IPS-15b (cell line): ENCODE measurements at regions not wholly inside any gene's neighbourhood (a gene's known extent, or its start where the extent isn't known, plus 50 kb on each side); places are given as distances from the start of the nearest gene placed in this dataset.

ENCODE experiments used
- H3K27me3 ChIP-seq: one replicate; pipeline ENCODE4 v1.6.1; 2013; ENCODE audit warnings: low read length; ENCODE audit not compliant: control insufficient read depth, insufficient read depth
- H3K36me3 ChIP-seq: one replicate; pipeline ENCODE4 v1.6.1; 2013; ENCODE audit warnings: low read length; ENCODE audit not compliant: control insufficient read depth, insufficient read depth
- H3K4me1 ChIP-seq: one replicate; pipeline ENCODE4 v1.6.1; 2013; ENCODE audit warnings: mild to moderate bottlenecking, low read length; ENCODE audit not compliant: control insufficient read depth, insufficient read depth
- H3K4me3 ChIP-seq: one replicate; pipeline ENCODE4 v1.5.1; 2013; ENCODE audit warnings: low read depth, low read length
- H3K9ac ChIP-seq: one replicate; pipeline ENCODE4 v1.6.1; 2013; ENCODE audit warnings: low read depth, mild to moderate bottlenecking, low read length
- H3K9me3 ChIP-seq: one replicate; pipeline ENCODE4 v1.6.1; 2013; ENCODE audit warnings: mild to moderate bottlenecking, low read length; ENCODE audit not compliant: control insufficient read depth, insufficient read depth

DNA sequence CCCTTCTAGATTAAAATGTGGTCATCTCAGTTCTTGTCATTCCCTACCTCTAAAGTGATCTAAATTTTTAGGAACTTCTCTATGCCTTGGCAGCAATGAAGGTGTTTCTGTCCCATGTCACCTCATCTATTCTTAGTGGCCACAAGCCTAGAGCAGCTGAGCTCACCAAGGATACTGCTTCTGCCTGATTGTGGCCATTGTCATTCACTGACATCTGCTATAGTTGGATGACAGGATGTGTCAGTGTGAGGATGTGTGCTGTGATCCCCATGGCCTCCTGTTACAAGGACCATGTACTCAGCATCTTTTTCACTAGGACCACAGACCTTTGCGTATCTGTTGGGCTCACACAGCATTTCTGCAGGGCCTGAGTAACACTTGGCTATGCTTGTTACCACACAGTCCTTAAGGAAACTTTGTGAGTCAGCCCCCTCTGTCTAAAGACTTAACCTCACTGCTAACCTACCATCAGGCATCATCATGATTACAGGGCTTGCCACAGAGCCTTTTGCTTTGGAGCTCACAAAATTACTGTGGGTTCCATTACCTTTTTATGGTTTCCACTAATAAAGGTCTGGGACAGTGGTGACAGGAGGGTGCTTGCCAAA, 421.0 kb downstream of the ADAM29 start:
- Histone ChIP-seq H3K9ac (no peak overlapping the region), H3K36me3 (no peaks in the 10 kb centered on the region), H3K27me3 (no peaks in the 10 kb centered on the region), H3K4me3 (no peak overlapping the region), H3K9me3 (no peaks in the 10 kb centered on the region), H3K4me1 (no peaks in the 10 kb centered on the region)

DNA sequence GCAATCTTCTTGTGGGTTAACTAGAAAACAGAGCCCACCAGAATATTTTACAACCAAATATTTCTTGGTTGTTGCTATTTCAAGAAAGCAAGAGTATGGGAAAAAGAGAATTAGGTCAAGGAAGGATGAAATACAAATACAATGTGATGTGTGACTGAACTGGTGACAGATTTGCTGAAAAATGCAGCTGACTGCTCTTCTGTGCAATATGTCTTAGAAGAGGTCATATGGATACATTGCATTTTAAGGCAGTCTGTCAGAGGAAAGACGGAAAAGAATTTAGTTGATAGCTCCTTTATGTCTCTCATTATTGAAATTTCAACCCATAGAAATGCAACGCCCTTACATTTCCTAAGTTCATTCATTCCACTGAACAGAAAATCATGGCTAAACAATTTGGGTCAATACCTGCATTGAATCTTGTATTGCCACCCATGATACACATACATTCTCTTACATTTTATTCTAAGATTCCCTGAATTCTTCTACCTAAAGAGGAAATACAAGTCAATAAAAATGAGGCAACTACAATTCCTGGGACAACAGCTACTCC, 423.1 kb downstream of the ADAM29 start:
- no peaks in the 10 kb centered on the region for H3K27me3 ChIP-seq
- H3K36me3 ChIP-seq = no peaks in the 10 kb centered on the region
- H3K9me3 ChIP-seq = no peaks in the 10 kb centered on the region
- no peak overlapping the region for H3K9ac ChIP-seq
- no peaks in the 10 kb centered on the region for H3K4me1 ChIP-seq
- no peak overlapping the region for H3K4me3 ChIP-seq

DNA sequence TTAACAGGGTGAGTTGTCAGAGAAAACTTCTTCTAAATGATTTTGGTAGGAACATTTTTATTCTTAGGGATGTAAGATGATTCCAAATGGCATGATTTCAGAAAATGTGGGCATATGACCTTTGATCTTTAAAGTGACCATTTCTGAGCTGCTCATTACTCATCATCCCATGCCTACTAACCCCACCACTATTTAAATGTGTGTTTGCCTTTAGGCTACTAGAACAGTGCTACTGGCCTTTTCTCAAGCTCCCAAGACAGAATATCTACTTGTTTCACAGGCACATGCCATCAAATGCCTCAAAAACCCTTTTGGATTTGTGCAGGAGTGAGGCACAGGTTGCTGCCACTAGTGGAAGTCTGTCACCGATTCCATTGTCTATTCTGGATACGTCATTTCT, 428.2 kb downstream of the ADAM29 start:
- no peak overlapping the region for H3K9ac ChIP-seq
- no peaks in the 10 kb centered on the region for H3K9me3 ChIP-seq
- no peaks in the 10 kb centered on the region for H3K27me3 ChIP-seq
- H3K4me3 ChIP-seq = no peak overlapping the region
- H3K4me1 ChIP-seq = no peaks in the 10 kb centered on the region
- no peaks in the 10 kb centered on the region for H3K36me3 ChIP-seq

DNA sequence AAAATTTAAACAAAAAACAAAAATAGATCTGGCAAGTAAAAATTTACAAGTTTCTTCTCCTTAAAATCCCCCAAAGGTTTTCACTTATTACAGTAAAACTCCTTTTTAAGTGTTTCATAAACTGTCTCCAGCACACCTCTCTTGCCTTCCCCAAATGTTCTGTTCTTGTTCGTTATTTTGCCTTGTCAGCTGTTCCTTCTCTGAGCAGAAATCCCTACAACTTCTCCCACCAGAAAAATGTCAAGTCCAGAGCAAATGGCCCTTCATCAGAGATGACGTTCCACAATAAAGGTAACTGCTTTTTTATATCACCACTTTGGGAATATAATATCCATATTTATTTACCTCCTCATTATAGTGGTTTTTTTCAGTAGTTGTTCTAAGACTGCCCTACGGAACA, 432.1 kb downstream of the ADAM29 start:
- Histone ChIP-seq H3K4me1 (no peaks in the 10 kb centered on the region), H3K36me3 (no peaks in the 10 kb centered on the region), H3K4me3 (no peak overlapping the region), H3K9ac (no peak overlapping the region), H3K27me3 (no peaks in the 10 kb centered on the region), H3K9me3 (no peaks in the 10 kb centered on the region)

DNA sequence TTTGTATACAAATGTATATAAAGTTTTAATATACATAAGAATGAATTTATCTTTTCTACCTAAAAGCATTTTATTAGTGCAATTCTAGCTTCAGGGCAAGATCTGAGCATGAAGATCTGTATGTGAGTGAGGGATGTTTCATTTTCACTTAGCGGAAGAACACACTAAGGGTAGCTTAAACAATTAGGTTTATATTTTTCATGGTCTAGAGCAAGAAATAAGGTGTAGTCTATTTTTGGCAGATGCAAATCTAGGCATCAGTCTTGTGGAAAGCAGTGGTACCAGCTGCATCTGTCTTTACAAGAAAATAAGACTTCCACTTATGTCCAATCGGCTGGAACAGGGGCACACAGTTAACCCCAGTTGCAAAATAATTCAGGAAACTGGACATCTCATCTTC, 433.3 kb downstream of the ADAM29 start:
- H3K4me3 ChIP-seq = no peak overlapping the region
- H3K4me1 ChIP-seq = no peaks in the 10 kb centered on the region
- H3K27me3 ChIP-seq = no peaks in the 10 kb centered on the region
- no peaks in the 10 kb centered on the region for H3K36me3 ChIP-seq
- H3K9me3 ChIP-seq = no peaks in the 10 kb centered on the region
- H3K9ac ChIP-seq = no peak overlapping the region

DNA sequence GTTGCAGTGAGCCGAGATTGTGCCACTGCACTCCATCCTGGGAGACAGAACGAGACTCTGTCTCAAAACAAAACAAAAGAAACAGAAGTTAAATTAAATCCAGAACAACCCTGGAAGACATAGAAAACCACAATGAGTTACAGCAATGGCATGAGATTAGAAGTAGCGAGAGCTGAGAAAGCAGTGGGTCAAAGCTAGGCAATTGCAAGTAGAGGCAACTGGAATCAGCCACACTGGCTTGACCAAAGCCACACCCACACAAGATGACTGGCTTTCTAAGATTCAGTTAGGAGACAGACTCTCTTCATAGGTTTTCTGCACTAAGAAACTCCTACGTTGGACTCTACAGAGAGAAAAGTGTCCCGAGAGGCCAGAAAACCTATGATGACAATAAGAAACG, 443.0 kb downstream of the GPM6A start:
- H3K9ac ChIP-seq = no peak overlapping the region
- H3K27me3 ChIP-seq = no peaks in the 10 kb centered on the region
- no peak overlapping the region for H3K4me3 ChIP-seq
- no peaks in the 10 kb centered on the region for H3K9me3 ChIP-seq
- no peaks in the 10 kb centered on the region for H3K4me1 ChIP-seq
- H3K36me3 ChIP-seq = no peaks in the 10 kb centered on the region

DNA sequence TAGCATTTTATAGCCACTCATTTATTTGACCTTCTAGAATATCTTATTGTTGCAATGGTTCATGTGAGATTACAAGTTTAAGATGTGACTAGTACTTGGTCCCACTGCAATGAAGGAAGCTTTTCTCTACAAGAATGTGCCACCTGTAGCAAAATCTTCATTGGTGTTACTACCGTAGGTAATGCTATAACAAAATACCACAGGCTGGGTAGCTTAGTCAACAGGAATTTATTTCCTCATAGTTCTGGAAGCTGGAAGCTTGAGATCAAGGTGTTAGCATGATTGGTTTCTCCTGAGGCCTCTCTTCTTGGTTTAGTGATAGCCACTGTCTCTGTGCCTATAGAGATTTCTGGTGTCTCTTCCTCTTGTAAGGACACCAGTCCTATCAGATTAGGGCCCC, 441.0 kb downstream of the GPM6A start:
- Histone ChIP-seq H3K4me3 (no peak overlapping the region), H3K9me3 (no peaks in the 10 kb centered on the region), H3K9ac (no peak overlapping the region), H3K36me3 (no peaks in the 10 kb centered on the region), H3K4me1 (no peaks in the 10 kb centered on the region), H3K27me3 (no peaks in the 10 kb centered on the region)

DNA sequence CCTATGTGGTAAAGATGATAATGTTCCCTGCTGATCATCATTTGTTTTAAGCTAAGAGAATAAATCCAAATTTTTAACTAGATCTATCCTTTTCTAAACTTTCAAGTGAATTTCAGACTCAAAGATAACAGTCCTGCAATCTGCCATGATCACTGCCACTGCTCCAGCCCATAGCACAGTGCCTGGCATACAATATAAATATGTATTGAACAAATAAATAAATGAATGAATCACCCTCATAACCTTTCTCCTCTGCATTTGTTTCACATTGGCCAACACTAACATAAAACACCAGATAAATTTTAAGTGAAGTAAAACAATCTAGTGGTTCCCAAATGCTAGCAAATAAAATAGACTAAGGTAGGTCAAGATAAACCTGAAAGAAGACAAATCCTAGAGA, 439.0 kb downstream of the GPM6A start:
- Histone ChIP-seq H3K4me1 (no peaks in the 10 kb centered on the region), H3K9ac (no peak overlapping the region), H3K9me3 (no peaks in the 10 kb centered on the region), H3K27me3 (no peaks in the 10 kb centered on the region), H3K4me3 (no peak overlapping the region), H3K36me3 (no peaks in the 10 kb centered on the region)

DNA sequence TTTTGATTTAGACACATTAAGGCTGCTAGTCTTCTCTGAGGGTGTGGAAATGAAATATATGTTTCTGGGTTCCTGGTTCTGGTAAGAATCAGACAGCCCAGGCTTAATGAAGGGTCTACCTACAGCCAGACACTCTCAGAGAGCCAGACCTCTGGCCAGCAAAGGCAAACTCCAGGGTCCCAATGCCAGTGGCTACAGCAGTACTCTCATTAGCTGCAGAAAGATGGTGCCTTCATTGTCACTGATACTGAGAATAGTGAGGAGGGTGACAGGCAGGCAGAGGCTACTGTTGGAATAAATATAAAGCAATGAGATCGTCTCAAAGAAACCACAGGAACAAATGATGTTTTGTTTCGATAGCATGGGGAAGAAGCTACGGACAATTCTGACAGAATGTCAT, 437.6 kb downstream of the GPM6A start:
- no peak overlapping the region for H3K9ac ChIP-seq
- no peaks in the 10 kb centered on the region for H3K9me3 ChIP-seq
- peaks cover 4% of the 10 kb centered on the region for H3K4me1 ChIP-seq
- no peak overlapping the region for H3K4me3 ChIP-seq
- no peaks in the 10 kb centered on the region for H3K36me3 ChIP-seq
- H3K27me3 ChIP-seq = no peaks in the 10 kb centered on the region

DNA sequence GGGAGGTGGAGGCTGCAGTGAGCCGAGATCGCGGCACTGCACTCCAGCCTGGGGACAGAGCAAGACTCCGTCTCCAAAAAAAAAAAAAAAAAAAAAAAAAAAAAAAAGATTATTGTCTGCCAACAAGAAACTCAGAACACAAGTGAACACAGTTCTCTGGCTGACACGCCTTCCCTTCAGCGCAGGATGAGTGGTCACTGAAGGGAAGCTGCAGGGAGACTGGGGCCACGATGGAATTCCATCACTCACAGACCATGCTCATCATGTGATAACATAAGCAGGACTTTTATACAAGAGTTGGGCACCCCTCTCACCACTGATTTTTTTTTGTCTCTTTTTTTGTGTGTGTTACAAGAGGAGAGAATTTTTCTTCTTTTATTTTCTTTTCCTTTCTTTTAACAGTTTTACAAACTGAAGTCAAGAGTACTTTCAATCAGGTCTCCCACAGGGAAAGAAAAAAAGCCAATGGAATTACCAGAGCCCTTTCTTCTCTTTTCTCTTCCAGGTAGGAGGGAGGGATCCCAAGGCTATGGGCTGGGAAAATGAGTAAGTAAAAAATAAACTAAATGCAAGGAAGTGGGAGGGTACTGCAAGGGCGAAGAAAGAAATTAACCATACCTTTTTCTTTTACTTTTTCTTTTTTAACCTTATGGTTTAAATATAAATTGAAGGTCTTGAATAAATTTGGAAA, 435.6 kb downstream of the GPM6A start:
- Histone ChIP-seq H3K4me3 (no peak overlapping the region), H3K9ac (no peak overlapping the region), H3K4me1 (peaks cover 4% of the 10 kb centered on the region), H3K9me3 (no peaks in the 10 kb centered on the region), H3K27me3 (no peaks in the 10 kb centered on the region), H3K36me3 (no peaks in the 10 kb centered on the region)

DNA sequence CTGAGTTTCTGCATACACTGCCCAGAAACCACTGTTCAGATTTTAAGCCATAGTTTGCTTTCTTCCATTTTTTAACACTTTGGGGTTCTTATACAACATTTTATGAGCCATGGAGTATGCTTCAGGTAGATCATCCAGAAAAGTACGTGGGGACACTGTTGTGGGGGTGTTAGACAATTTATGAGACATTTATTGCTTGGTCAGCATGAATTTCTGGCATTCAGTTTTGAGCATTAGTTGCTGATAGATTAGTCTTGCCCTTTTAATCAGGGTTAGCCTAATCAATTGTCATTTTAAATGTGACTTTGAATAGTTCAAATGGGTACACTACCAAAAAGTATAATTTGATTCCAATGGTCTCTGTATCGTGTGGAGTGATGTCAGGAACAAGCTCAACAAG, 434.9 kb downstream of the GPM6A start:
- Histone ChIP-seq H3K9ac (no peak overlapping the region), H3K36me3 (no peaks in the 10 kb centered on the region), H3K4me1 (peaks cover 4% of the 10 kb centered on the region), H3K27me3 (no peaks in the 10 kb centered on the region), H3K4me3 (no peak overlapping the region), H3K9me3 (no peaks in the 10 kb centered on the region)

DNA sequence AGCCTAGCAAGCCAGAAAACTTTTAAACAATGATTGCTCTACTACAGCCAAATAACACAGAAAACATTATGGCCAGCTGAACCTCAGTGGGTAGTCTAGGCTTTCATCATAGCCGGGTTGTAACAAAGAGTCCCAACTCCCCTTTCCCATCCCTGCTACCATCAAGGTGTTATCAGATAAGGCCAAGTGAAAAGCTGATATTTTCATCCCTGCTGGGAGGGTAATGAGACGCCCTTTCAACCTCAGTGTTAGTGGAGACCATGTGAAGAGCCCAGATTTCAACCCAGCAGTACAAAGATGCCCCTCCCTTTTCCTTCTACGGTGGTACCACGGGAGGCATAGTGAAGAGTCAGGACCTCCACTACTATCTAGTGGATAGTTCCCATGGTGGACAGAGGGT, 433.7 kb downstream of the GPM6A start:
- Histone ChIP-seq H3K4me1 (peaks cover 4% of the 10 kb centered on the region), H3K9ac (no peak overlapping the region), H3K36me3 (no peaks in the 10 kb centered on the region), H3K9me3 (no peaks in the 10 kb centered on the region), H3K4me3 (no peak overlapping the region), H3K27me3 (no peaks in the 10 kb centered on the region)
